Kidney epithelial cell (primary cell): ENCODE measurements at regions not wholly inside any gene's neighbourhood (a gene's known extent, or its start where the extent isn't known, plus 50 kb on each side); places are given as distances from the start of the nearest gene placed in this dataset.

ENCODE experiments used
- DNase-seq: peaks from one replicate; pipeline ENCODE4 v3.0.0-alpha.2; 2010; ENCODE audit warnings: low read depth
- H3K27me3 ChIP-seq: 2 replicates; pipeline ENCODE4 v1.6.0; 2011; ENCODE audit warnings: low read length; ENCODE audit not compliant: control insufficient read depth, insufficient read depth
- H3K36me3 ChIP-seq: 2 replicates; pipeline ENCODE4 v1.5.1; 2011; ENCODE audit warnings: low read length; ENCODE audit not compliant: control insufficient read depth, insufficient read depth
- H3K4me3 ChIP-seq: 2 replicates; pipeline ENCODE4 v1.5.1; 2011; ENCODE audit warnings: low read depth, mild to moderate bottlenecking, control low read depth, low read length
- TF ChIP-seq, protein P1 (sequence below): IDR thresholded peaks from 2 replicates; pipeline ENCODE4 v1.5.1; 2011; ENCODE audit warnings: mild to moderate bottlenecking, moderate library complexity, low read length, control low read depth, inconsistent platforms; ENCODE audit not compliant: insufficient read depth, poor library complexity, severe bottlenecking

DNA sequence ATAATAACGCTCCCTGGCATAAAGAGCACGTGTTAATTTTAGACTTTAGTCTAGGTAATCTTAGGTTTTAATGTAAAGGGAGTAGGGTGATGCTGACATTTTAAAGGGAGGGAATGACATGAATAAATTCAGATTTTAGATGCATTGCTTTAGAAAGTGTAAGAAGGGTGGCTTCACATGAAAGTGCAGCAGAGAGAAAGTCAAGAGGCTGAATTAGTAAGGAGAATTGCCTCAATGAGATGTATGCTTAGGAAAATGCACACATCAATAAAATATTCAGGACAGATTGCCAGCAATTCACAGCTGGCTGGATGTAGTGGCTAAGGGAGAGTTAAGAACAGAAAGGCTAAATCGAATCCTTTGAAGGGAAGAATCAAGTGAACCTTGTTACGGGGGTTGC, 165.5 kb upstream of the CDH19 start:
- DNase-seq = no peak
- no peak overlapping the region for H3K4me3 ChIP-seq
- H3K36me3 ChIP-seq = no peaks in the 10 kb centered on the region
- no peaks in the 10 kb centered on the region for H3K27me3 ChIP-seq
- TF ChIP-seq, protein P1, sequence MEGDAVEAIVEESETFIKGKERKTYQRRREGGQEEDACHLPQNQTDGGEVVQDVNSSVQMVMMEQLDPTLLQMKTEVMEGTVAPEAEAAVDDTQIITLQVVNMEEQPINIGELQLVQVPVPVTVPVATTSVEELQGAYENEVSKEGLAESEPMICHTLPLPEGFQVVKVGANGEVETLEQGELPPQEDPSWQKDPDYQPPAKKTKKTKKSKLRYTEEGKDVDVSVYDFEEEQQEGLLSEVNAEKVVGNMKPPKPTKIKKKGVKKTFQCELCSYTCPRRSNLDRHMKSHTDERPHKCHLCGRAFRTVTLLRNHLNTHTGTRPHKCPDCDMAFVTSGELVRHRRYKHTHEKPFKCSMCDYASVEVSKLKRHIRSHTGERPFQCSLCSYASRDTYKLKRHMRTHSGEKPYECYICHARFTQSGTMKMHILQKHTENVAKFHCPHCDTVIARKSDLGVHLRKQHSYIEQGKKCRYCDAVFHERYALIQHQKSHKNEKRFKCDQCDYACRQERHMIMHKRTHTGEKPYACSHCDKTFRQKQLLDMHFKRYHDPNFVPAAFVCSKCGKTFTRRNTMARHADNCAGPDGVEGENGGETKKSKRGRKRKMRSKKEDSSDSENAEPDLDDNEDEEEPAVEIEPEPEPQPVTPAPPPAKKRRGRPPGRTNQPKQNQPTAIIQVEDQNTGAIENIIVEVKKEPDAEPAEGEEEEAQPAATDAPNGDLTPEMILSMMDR = no peak

- no peak for DNase-seq
- H3K4me3 ChIP-seq = no peak overlapping the region
- no peaks in the 10 kb centered on the region for H3K27me3 ChIP-seq
- TF ChIP-seq, protein P1 = no peak
- H3K36me3 ChIP-seq = no peaks in the 10 kb centered on the region
Observed at GRCh38 chr18:66764230-66764629, 160.3 kb upstream of the CDH19 start.

DNA sequence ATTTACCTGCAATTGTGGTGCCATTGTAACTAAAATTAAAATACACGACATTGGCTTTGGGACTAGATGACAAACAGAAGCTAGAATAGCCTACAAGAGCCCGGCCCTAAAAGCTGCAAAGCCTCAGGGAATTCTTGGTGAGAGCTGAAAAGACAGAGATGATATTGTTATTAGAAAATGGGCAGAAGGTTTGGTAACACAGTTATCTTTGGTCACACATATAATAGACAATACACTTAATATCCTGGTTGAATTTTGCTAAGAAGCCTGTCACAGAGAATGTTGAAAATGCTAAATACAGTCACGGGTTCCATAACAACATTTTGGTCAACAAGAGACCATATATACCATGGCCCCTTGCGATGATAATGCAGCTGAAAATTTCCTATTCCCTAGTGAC, 157.3 kb upstream of the CDH19 start:
- Histone ChIP-seq H3K27me3 (no peaks in the 10 kb centered on the region), H3K4me3 (no peak overlapping the region), H3K36me3 (no peaks in the 10 kb centered on the region)
- no peak for DNase-seq
- TF ChIP-seq, protein P1 = no peak

- DNase-seq = no peak
- no peaks in the 10 kb centered on the region for H3K36me3 ChIP-seq
Observed at GRCh38 chr18:66760559-66760958, 156.7 kb upstream of the CDH19 start.

GRCh38 chr18:66759050-66759828, 155.3 kb upstream of the CDH19 start:
- no peaks in the 10 kb centered on the region for H3K27me3 ChIP-seq
- TF ChIP-seq, protein P1 = no peak
- no peaks in the 10 kb centered on the region for H3K36me3 ChIP-seq
- no peak for DNase-seq
- no peak overlapping the region for H3K4me3 ChIP-seq

More at GRCh38 chr18:66760559-66760958, 156.7 kb upstream of the CDH19 start:
- H3K27me3 ChIP-seq = no peaks in the 10 kb centered on the region
- no peak overlapping the region for H3K4me3 ChIP-seq
- TF ChIP-seq, protein P1 = no peak

- DNase-seq = no peak
- Histone ChIP-seq H3K36me3 (no peaks in the 10 kb centered on the region), H3K4me3 (no peak overlapping the region), H3K27me3 (no peaks in the 10 kb centered on the region)
- TF ChIP-seq, protein P1 = no peak
Observed at GRCh38 chr18:66757946-66758345, 154.1 kb upstream of the CDH19 start.
